GM19240 (cell line): ENCODE measurements at regions not wholly inside any gene's neighbourhood (a gene's known extent, or its start where the extent isn't known, plus 50 kb on each side); places are given as distances from the start of the nearest gene placed in this dataset.

Source experiments
- DNase-seq: peaks from one replicate; pipeline ENCODE4 v3.0.0; 2011; ENCODE audit warnings: low spot score; ENCODE audit not compliant: insufficient read length

- DNase-seq = no peak
Observed at GRCh38 chr2:37837628-37838328, 87.3 kb upstream of the RMDN2 start.

- no peak for DNase-seq
Observed at GRCh38 chr2:37838541-37839167, 86.4 kb upstream of the RMDN2 start.

- no peak for DNase-seq
Observed at GRCh38 chr2:37839991-37840390, 85.1 kb upstream of the RMDN2 start.

- DNase-seq = no peak
Observed at GRCh38 chr2:37842732-37843440, 82.2 kb upstream of the RMDN2 start.

GRCh38 chr2:37843556-37843955 is 81.5 kb upstream of the RMDN2 start:
- DNase-seq = no peak

- no peak for DNase-seq
Observed at GRCh38 chr2:37846207-37846606, 78.9 kb upstream of the RMDN2 start.

- DNase-seq = no peak
Observed at GRCh38 chr2:37847792-37848191, 77.3 kb upstream of the RMDN2 start.

- no peak for DNase-seq
Observed at GRCh38 chr2:37848451-37848850, 76.6 kb upstream of the RMDN2 start.

- no peak for DNase-seq
Observed at GRCh38 chr2:37849911-37850310, 75.2 kb upstream of the RMDN2 start.

- DNase-seq = no peak
Observed at GRCh38 chr2:37851428-37851827, 73.7 kb upstream of the RMDN2 start.

GRCh38 chr2:37851828-37852584 is 73.1 kb upstream of the RMDN2 start:
- peak; percentile 29 for DNase-seq

- no peak for DNase-seq
Observed at GRCh38 chr2:37852585-37853014, 72.5 kb upstream of the RMDN2 start.

GRCh38 chr2:37854676-37855282 is 70.3 kb upstream of the RMDN2 start:
- DNase-seq = no peak

GRCh38 chr2:37855283-37856041 is 69.6 kb upstream of the RMDN2 start:
- no peak for DNase-seq

GRCh38 chr2:37856101-37856751 is 68.9 kb upstream of the RMDN2 start:
- no peak for DNase-seq

GRCh38 chr2:37857575-37858399 is 67.3 kb upstream of the RMDN2 start:
- DNase-seq = no peak

GRCh38 chr2:37858400-37858711 is 66.7 kb upstream of the RMDN2 start:
- DNase-seq = no peak

GRCh38 chr2:37858725-37859267 is 66.3 kb upstream of the RMDN2 start:
- DNase-seq = no peak

GRCh38 chr2:37862620-37863019 is 62.5 kb upstream of the RMDN2 start:
- no peak for DNase-seq
